H1 (cell line): ENCODE measurements at regions not wholly inside any gene's neighbourhood (a gene's known extent, or its start where the extent isn't known, plus 50 kb on each side); places are given as distances from the start of the nearest gene placed in this dataset.
A peak's percentile ranks its signal among the peaks of the same experiment; 100 is the strongest.

ENCODE experiments used
- CTCF ChIA-PET: fragments of 300-600 bp; sonication (Branson Sonifier 250); formaldehyde crosslinking; loops from one replicate; lab custom pipeline; 2021; ENCODE audit not compliant: partially characterized antibody; lab: Charles Lee
- POLR2A ChIA-PET: fragments of 300-600 bp; sonication (Branson Sonifier 250); formaldehyde crosslinking; loops from one replicate; lab custom pipeline; 2021; ENCODE audit warnings: inconsistent platforms; ENCODE audit not compliant: partially characterized antibody; lab: Charles Lee
- DNase-seq, 2 experiments: peaks; one replicate each; pipeline versions ENCODE4 v3.0.0 to v3.0.0-alpha.2; 2010 to 2022; ENCODE audit warnings: low spot score in 2 of 2, low read depth in 1 of 2, mixed read lengths in 1 of 2
- FAIRE-seq: peaks from 2 replicates; lab custom pipeline; 2011; peaks lifted over from hg19 to GRCh38; lab: Jason Lieb, UNC
- H2AFZ ChIP-seq: 2 replicates; pipeline ENCODE4 v1.8.1; 2012; ENCODE audit warnings: low read length, inconsistent platforms
- H2AK5ac ChIP-seq: 2 replicates; pipeline ENCODE4 v1.6.1; 2013; ENCODE audit warnings: low read depth, low read length
- H2BK120ac ChIP-seq: replicated peaks from 2 replicates; pipeline ENCODE3; 2013; ENCODE audit warnings: low read depth, low read length, inconsistent platforms
- H2BK12ac ChIP-seq: 2 replicates; pipeline ENCODE4 v1.6.1; 2013; ENCODE audit warnings: low read depth, low read length
- H2BK15ac ChIP-seq: 2 replicates; pipeline ENCODE4 v1.6.1; 2013; ENCODE audit warnings: low read length
- H2BK20ac ChIP-seq: 2 replicates; pipeline ENCODE4 v1.6.1; 2013; ENCODE audit warnings: low read length
- H2BK5ac ChIP-seq: 2 replicates; pipeline ENCODE4 v1.6.1; 2013; ENCODE audit warnings: low read depth, low read length
- H3K14ac ChIP-seq: 2 replicates; pipeline ENCODE4 v1.6.1; 2013; ENCODE audit warnings: inconsistent platforms; ENCODE audit not compliant: insufficient read length
- H3K18ac ChIP-seq: 2 replicates; pipeline ENCODE4 v1.6.1; 2013; ENCODE audit warnings: low read length; ENCODE audit errors: extremely low read depth
- H3K23ac ChIP-seq: 2 replicates; pipeline ENCODE4 v1.6.1; 2013; ENCODE audit warnings: inconsistent platforms; ENCODE audit not compliant: insufficient read length
- H3K23me2 ChIP-seq: 2 replicates; pipeline ENCODE4 v1.6.1; 2013; ENCODE audit warnings: low read depth, low read length
- H3K27ac ChIP-seq: 2 replicates; pipeline ENCODE4 v1.6.1; 2011; ENCODE audit warnings: low read depth, low read length, inconsistent platforms
- H3K27me3 ChIP-seq, 4 experiments: replicated peaks in 1 of 4; 1 replicate in 1 of 4; 2 replicates in 3 of 4; pipeline versions ENCODE4 v1.6.1 to v1.8.1; 2011 to 2013; ENCODE audit warnings: low read length in 3 of 4, mild to moderate bottlenecking in 3 of 4, inconsistent platforms in 2 of 4, mixed read lengths in 2 of 4, moderate library complexity in 1 of 4; ENCODE audit not compliant: control insufficient read depth in 3 of 4, insufficient read depth in 3 of 4; ENCODE audit errors: extremely low read depth in 1 of 4
- H3K36me3 ChIP-seq, 4 experiments: 2 replicates each; pipeline versions ENCODE4 v1.6.1 to v1.8.1; 2011 to 2013; ENCODE audit warnings: mild to moderate bottlenecking in 4 of 4, low read length in 3 of 4, moderate library complexity in 2 of 4, control low read depth in 1 of 4, inconsistent platforms in 1 of 4; ENCODE audit not compliant: insufficient read depth in 4 of 4, control insufficient read depth in 2 of 4
- H3K4ac ChIP-seq: replicated peaks from 2 replicates; pipeline ENCODE3; 2013; ENCODE audit warnings: low read length, low read depth, mixed read lengths, inconsistent platforms; ENCODE audit not compliant: insufficient read length
- H3K4me1 ChIP-seq, 4 experiments: replicated peaks in 1 of 4; 1 replicate in 1 of 4; 2 replicates in 3 of 4; pipeline versions ENCODE4 v1.6.1 to v1.8.1; 2011 to 2013; ENCODE audit warnings: low read length in 3 of 4, inconsistent platforms in 2 of 4, mixed read lengths in 1 of 4; ENCODE audit not compliant: insufficient read depth in 4 of 4, control insufficient read depth in 3 of 4
- H3K4me2 ChIP-seq, 2 experiments: 2 replicates each; pipeline versions ENCODE4 v1.6.1 to v1.8.1; 2011 to 2013; ENCODE audit warnings: low read depth in 2 of 2, low read length in 2 of 2, control low read depth in 1 of 2, inconsistent platforms in 1 of 2, mild to moderate bottlenecking in 1 of 2; ENCODE audit not compliant: insufficient read depth in 1 of 2
- H3K4me3 ChIP-seq, 4 experiments: fragments of 200-600, 300-600 bp in 1 of 4; sonication (generic), shearing (Covaris generic), sonication (Bioruptor Twin) in 1 of 4; 2 replicates each; pipeline versions ENCODE4 v1.5.1 to v1.8.1; 2011 to 2016; ENCODE audit warnings: low read length in 4 of 4, low read depth in 3 of 4, control low read depth in 2 of 4, inconsistent platforms in 2 of 4, mild to moderate bottlenecking in 2 of 4, mixed read lengths in 1 of 4, moderate library complexity in 1 of 4; ENCODE audit not compliant: insufficient read depth in 2 of 4; ENCODE audit errors: extremely low read depth in 1 of 4
- H3K56ac ChIP-seq: replicated peaks from 2 replicates; pipeline ENCODE3; 2013; ENCODE audit warnings: low read depth, mild to moderate bottlenecking, mixed read lengths, low read length, inconsistent platforms; ENCODE audit not compliant: insufficient read length
- H3K79me1 ChIP-seq: 2 replicates; pipeline ENCODE4 v1.6.1; 2013; ENCODE audit warnings: low read depth, low read length, control low read depth
- H3K79me2 ChIP-seq, 2 experiments: 2 replicates each; pipeline versions ENCODE4 v1.6.1 to v1.8.1; 2012 to 2013; ENCODE audit warnings: low read length in 2 of 2, mild to moderate bottlenecking in 2 of 2, inconsistent platforms in 1 of 2; ENCODE audit not compliant: insufficient read depth in 2 of 2, control insufficient read depth in 1 of 2
- H3K9ac ChIP-seq, 4 experiments: replicated peaks in 1 of 4; 1 replicate in 1 of 4; 2 replicates in 3 of 4; pipeline versions ENCODE4 v1.6.1 to v1.8.1; 2011 to 2013; ENCODE audit warnings: low read depth in 3 of 4, low read length in 3 of 4, control low read depth in 2 of 4, mild to moderate bottlenecking in 2 of 4, moderate library complexity in 2 of 4, inconsistent platforms in 1 of 4; ENCODE audit errors: extremely low read depth in 1 of 4
- H3K9me3 ChIP-seq, 2 experiments: 2 replicates each; pipeline versions ENCODE4 v1.6.1 to v1.8.1; 2012 to 2013; ENCODE audit warnings: mild to moderate bottlenecking in 2 of 2, moderate library complexity in 2 of 2, control low read depth in 1 of 2, inconsistent platforms in 1 of 2, low read depth in 1 of 2, low read length in 1 of 2, mixed read lengths in 1 of 2; ENCODE audit not compliant: insufficient read depth in 2 of 2
- H4K20me1 ChIP-seq, 2 experiments: replicated peaks in 1 of 2; 2 replicates each; pipeline versions ENCODE3 to v1.8.1; 2011 to 2013; ENCODE audit warnings: inconsistent platforms in 2 of 2, low read length in 2 of 2, mild to moderate bottlenecking in 1 of 2; ENCODE audit not compliant: insufficient read depth in 2 of 2, control insufficient read depth in 1 of 2
- H4K5ac ChIP-seq: 2 replicates; pipeline ENCODE4 v1.6.1; 2013; ENCODE audit warnings: low read length, low read depth, mixed read lengths, inconsistent platforms; ENCODE audit not compliant: insufficient read length
- H4K8ac ChIP-seq: 2 replicates; pipeline ENCODE4 v1.8.0; 2013; ENCODE audit warnings: mild to moderate bottlenecking, moderate library complexity, low read length, inconsistent platforms; ENCODE audit not compliant: insufficient read depth; ENCODE audit errors: extremely low read depth
- H4K91ac ChIP-seq: replicated peaks from 2 replicates; pipeline ENCODE3; 2013; ENCODE audit warnings: low read length, mixed read lengths, inconsistent platforms; ENCODE audit not compliant: insufficient read length
- BCL11A ChIP-seq, 2 experiments: IDR thresholded peaks; one replicate each; pipeline ENCODE4 v1.6.1; 2011; ENCODE audit warnings: low read depth in 2 of 2, low read length in 2 of 2, mild to moderate bottlenecking in 2 of 2
- POLR2AphosphoS5 ChIP-seq: IDR thresholded peaks from 2 replicates; pipeline ENCODE4 v1.6.1; 2011; ENCODE audit warnings: low read depth, low read length
- SAP30 ChIP-seq: fragments of 300-600 bp; sonication (generic); IDR thresholded peaks from 2 replicates; pipeline ENCODE4 v1.7.1; 2012; ENCODE audit warnings: low read length, moderate library complexity, mild to moderate bottlenecking, inconsistent platforms; ENCODE audit not compliant: insufficient read depth, insufficient replicate concordance
- SRF ChIP-seq: IDR thresholded peaks from 2 replicates; pipeline ENCODE4 v1.6.1; 2011; ENCODE audit warnings: mild to moderate bottlenecking, low read depth, low read length, moderate library complexity
- WGBS, 2 experiments: shearing (Covaris generic) in 1 of 2; methylation state at CpG; one replicate each; pipeline versions ENCODE4 v1.1.6 to v1.1.7; 2013 to 2015; ENCODE audit warnings: low lambda C conversion rate in 2 of 2, mixed read lengths in 2 of 2, inconsistent platforms in 1 of 2, low coverage in 1 of 2, missing lambda C conversion rate in 1 of 2; ENCODE audit not compliant: insufficient replicate concordance in 2 of 2, insufficient coverage in 1 of 2, insufficient read length in 1 of 2; ENCODE audit errors: extremely low coverage in 1 of 2, missing lambda C conversion rate in 1 of 2; 5-methylcytosine and 5-hydroxymethylcytosine counted together
- TF ChIP-seq, protein P1 (sequence below): IDR thresholded peaks from 2 replicates; pipeline ENCODE4 v1.6.1; 2012; ENCODE audit warnings: low read length, inconsistent platforms

GRCh38 chr5:73339051-73339575 lies 109.5 kb downstream of the FOXD1 start:
- CTCF ChIA-PET, result no interaction called here
- Histone ChIP-seq H3K36me3 (no peaks in the 10 kb centered on the region; a peak in 1 of 8 replicates), H3K79me1 (no peaks in the 10 kb centered on the region), H3K4me1 (peaks cover 0 to 2% (median 0%) of the 10 kb centered on the region in 4 experiments; a peak in 1 of 7 replicates), H3K14ac (no peak overlapping the region), H2BK20ac (no peak overlapping the region), H4K91ac (no peak overlapping the region), H3K9me3 (no peaks in the 10 kb centered on the region), H2AK5ac (no peak overlapping the region), H2BK15ac (no peak overlapping the region), H3K56ac (no peak overlapping the region), H3K4me3 (no peak overlapping the region), H3K23ac (no peak overlapping the region), H3K4ac (no peak overlapping the region), H3K23me2 (no peaks in the 10 kb centered on the region; the same call in 1 of the 2 replicates), H2BK12ac (no peak overlapping the region), H4K20me1 (no peaks in the 10 kb centered on the region), H2AFZ (no peak overlapping the region), H2BK5ac (no peak overlapping the region), H3K27me3 (no peaks in the 10 kb centered on the region), H3K4me2 (no peak overlapping the region), H4K5ac (no peak overlapping the region), H4K8ac (peak overlapping the region; percentile 59; the same call in 1 of the 2 replicates), H3K9ac (no peak overlapping the region), H3K79me2 (no peaks in the 10 kb centered on the region), H3K27ac (no peak overlapping the region), H2BK120ac (no peak overlapping the region), H3K18ac (no peak overlapping the region)
- POLR2A ChIA-PET, result no interaction called here
- DNase-seq (no peak), FAIRE-seq (no peak)
- 86% methylated on average over 14 of the region's 15 CpGs; no CpG with 5 or more reads in 1 of the 2 experiments for WGBS, 2 experiments
- TF ChIP-seq BCL11A (IDR thresholded peaks at IDR 0.05; ENCODE audit: low read depth in 2 of 2, low read length in 2 of 2) (no peak), SAP30 (no peak), POLR2AphosphoS5 (no peak), SRF (no peak)
- TF ChIP-seq, protein P1, sequence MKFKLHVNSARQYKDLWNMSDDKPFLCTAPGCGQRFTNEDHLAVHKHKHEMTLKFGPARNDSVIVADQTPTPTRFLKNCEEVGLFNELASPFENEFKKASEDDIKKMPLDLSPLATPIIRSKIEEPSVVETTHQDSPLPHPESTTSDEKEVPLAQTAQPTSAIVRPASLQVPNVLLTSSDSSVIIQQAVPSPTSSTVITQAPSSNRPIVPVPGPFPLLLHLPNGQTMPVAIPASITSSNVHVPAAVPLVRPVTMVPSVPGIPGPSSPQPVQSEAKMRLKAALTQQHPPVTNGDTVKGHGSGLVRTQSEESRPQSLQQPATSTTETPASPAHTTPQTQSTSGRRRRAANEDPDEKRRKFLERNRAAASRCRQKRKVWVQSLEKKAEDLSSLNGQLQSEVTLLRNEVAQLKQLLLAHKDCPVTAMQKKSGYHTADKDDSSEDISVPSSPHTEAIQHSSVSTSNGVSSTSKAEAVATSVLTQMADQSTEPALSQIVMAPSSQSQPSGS, result no peak
